HFF-Myc (cell line): ENCODE measurements at regions not wholly inside any gene's neighbourhood (a gene's known extent, or its start where the extent isn't known, plus 50 kb on each side); places are given as distances from the start of the nearest gene placed in this dataset.
A peak's percentile ranks its signal among the peaks of the same experiment; 100 is the strongest.

ENCODE experiments used
- DNase-seq: peaks from one replicate; pipeline ENCODE4 v3.0.0-alpha.2; 2011; ENCODE audit warnings: low read depth; ENCODE audit errors: extremely low read depth
- H3K4me3 ChIP-seq: replicated peaks from 2 replicates; pipeline ENCODE4 v1.5.1; 2011; ENCODE audit warnings: low read depth, mild to moderate bottlenecking, control low read depth, low read length
- TF ChIP-seq, protein P1 (sequence below): IDR thresholded peaks from 2 replicates; pipeline ENCODE4 v1.5.1; 2012; ENCODE audit warnings: mild to moderate bottlenecking, low read depth, low read length, control low read depth; ENCODE audit errors: missing control alignments

- TF ChIP-seq, protein P1, sequence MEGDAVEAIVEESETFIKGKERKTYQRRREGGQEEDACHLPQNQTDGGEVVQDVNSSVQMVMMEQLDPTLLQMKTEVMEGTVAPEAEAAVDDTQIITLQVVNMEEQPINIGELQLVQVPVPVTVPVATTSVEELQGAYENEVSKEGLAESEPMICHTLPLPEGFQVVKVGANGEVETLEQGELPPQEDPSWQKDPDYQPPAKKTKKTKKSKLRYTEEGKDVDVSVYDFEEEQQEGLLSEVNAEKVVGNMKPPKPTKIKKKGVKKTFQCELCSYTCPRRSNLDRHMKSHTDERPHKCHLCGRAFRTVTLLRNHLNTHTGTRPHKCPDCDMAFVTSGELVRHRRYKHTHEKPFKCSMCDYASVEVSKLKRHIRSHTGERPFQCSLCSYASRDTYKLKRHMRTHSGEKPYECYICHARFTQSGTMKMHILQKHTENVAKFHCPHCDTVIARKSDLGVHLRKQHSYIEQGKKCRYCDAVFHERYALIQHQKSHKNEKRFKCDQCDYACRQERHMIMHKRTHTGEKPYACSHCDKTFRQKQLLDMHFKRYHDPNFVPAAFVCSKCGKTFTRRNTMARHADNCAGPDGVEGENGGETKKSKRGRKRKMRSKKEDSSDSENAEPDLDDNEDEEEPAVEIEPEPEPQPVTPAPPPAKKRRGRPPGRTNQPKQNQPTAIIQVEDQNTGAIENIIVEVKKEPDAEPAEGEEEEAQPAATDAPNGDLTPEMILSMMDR, result no peak
- no peak for DNase-seq
- no peak overlapping the region for H3K4me3 ChIP-seq
These were observed 136.2 kb upstream of the IPO9 start for GRCh38 chr1:201692555-201693394.

DNA sequence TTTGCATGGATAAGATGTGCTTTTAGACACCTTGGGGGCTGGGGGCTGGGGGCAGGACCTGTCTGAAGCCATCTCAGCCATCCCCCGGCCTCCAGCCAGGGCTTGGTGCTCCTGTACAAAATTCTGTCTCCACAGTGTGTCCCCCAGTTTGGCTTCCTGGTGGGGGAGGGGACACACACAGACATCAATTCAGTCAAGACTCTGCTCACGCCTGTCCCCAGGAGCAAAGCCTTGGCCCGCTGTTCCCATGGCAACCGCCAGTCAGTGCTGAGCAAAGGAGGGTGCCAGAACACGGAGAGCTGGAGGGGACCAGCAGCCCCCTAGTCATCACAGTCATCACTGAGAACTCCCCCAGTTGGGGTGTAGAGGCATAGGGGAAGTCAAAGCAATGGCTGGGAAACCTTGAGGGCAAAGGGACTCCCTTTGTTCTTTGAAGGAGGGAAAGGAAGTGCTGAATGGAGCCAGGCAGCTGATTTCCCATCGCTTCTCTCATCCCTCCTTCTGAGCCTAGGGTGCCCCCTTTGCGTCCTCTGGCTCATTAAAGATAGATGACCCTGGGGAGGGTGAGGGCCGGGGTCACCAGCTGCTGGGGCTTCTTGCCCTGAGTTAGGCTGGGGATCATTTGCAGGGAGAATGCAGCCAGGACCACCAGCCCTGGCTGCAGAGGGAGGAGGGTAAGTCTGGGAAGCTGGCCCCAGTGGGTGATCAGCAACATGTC, 134.9 kb upstream of the IPO9 start:
- H3K4me3 ChIP-seq, result no peak overlapping the region
- TF ChIP-seq, protein P1, result no peak
- no peak for DNase-seq

- TF ChIP-seq, protein P1, result no peak
- DNase-seq, result no peak
- H3K4me3 ChIP-seq, result no peak overlapping the region
These were observed 134.2 kb upstream of the IPO9 start for GRCh38 chr1:201694608-201695335.

- TF ChIP-seq, protein P1, result no peak
- H3K4me3 ChIP-seq, result 0 out of 2 replicates have a peak overlapping the region, but pooled peaks have one; percentile 1
- DNase-seq, result no peak
These were observed 133.3 kb upstream of the IPO9 start for GRCh38 chr1:201695607-201696006.

DNA sequence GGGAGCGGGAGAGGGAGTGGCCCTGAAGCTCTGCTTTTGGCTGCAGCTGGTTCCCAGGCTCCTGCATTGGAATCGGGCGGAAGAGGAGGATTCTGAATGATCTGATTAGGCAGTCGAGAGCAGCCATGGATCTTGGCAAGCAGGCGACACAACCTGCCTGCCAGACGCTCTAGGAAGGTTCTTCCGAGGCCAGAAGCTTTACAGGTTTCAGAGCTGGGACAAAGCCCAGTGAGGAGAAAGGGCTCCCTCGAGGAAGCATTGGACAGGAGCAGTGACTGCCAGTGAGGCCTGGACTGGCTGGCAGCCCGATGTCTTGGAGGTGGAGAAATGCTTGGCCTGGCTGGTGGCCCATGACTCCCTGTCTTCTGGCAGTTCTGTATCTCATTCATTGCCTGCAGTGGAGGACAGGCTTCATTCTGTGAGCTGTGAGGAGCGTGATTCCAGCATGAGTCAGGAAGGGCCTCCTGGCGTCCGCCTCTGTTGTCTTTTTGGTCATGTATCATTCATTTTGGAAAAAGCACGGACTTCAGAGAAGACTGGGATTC, 132.7 kb upstream of the IPO9 start:
- no peak overlapping the region for H3K4me3 ChIP-seq
- peak; percentile 55 for DNase-seq
- TF ChIP-seq, protein P1, result no peak

DNA sequence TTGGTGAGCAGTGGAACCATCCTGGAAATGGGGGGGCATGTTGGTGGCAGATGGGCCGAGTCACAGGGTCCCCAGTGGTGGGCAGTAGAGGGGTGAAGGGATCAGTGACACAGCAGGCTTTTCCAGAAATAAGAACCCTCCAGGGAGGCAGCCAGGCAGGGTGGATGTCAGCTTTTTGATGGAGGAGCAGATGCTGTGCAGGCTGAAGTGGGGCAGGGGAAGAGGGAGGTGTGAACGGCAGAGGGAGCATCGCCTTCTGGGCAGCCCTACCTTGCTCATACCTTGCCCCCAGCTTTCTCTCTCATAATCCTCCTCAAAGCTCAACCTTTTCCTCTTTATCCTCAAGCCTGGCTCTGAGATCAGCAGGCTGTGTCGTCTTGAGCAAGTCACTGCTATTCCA, 131.8 kb upstream of the IPO9 start:
- TF ChIP-seq, protein P1, result no peak
- H3K4me3 ChIP-seq, result no peak overlapping the region
- DNase-seq, result no peak
